IPS-20b (cell line): ENCODE measurements at regions not wholly inside any gene's neighbourhood (a gene's known extent, or its start where the extent isn't known, plus 50 kb on each side); places are given as distances from the start of the nearest gene placed in this dataset.

ENCODE experiments used
- H3K27ac ChIP-seq: one replicate; pipeline ENCODE4 v1.5.1; 2013; ENCODE audit warnings: low read length
- H3K27me3 ChIP-seq: 2 replicates; pipeline ENCODE4 v1.6.1; 2013; ENCODE audit warnings: mild to moderate bottlenecking, low read length, inconsistent platforms; ENCODE audit not compliant: insufficient read depth
- H3K36me3 ChIP-seq: 2 replicates; pipeline ENCODE4 v1.6.1; 2013; ENCODE audit warnings: low read depth, mild to moderate bottlenecking, inconsistent platforms, low read length, moderate library complexity; ENCODE audit not compliant: insufficient read depth
- H3K4me1 ChIP-seq: 2 replicates; pipeline ENCODE4 v1.6.1; 2013; ENCODE audit warnings: mild to moderate bottlenecking, control low read depth, inconsistent platforms, low read length, moderate library complexity; ENCODE audit not compliant: insufficient read depth
- H3K4me3 ChIP-seq: 2 replicates; pipeline ENCODE4 v1.5.1; 2013; ENCODE audit warnings: mild to moderate bottlenecking, low read length, inconsistent platforms
- H3K9ac ChIP-seq: 2 replicates; pipeline ENCODE4 v1.6.1; 2013; ENCODE audit warnings: low read depth, mild to moderate bottlenecking, inconsistent platforms, low read length, moderate library complexity
- H3K9me3 ChIP-seq: 2 replicates; pipeline ENCODE4 v1.6.1; 2013; ENCODE audit warnings: mild to moderate bottlenecking, low read depth, low read length, inconsistent platforms; ENCODE audit not compliant: insufficient read depth

DNA sequence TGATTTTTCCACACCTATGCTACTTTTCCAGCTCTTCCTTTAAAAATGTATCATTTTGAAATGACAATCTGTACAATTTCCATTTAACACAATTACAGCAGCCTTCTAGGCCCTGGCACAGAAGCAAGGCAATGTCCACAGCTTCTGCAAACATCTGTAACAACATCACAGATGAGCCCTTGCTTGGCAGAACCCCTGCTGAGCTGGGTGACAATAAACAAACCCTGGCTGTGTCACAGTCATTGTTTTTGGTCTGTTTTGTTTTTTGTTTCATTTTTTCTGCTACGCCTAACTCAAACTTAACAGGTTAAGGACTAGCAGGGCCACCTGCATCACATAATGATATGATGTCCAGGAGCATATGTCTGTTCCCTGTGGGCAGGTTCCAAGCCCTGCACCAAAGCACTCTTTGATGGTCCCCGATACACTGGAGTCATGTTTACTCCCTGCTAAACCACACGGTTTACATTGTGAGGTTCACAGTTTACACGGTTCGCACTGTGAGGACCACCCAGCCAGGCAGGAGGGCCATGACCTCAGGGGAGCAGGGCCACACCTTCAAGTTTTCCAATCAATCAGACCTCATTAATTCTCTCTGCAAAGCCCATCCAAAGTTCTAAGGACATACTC lies 186.8 kb upstream of the CHRNA7 start:
- Histone ChIP-seq H3K9me3 (no peaks in the 10 kb centered on the region), H3K4me3 (no peak overlapping the region), H3K4me1 (no peaks in the 10 kb centered on the region), H3K36me3 (no peaks in the 10 kb centered on the region), H3K9ac (no peak overlapping the region), H3K27me3 (no peaks in the 10 kb centered on the region), H3K27ac (no peak overlapping the region)

DNA sequence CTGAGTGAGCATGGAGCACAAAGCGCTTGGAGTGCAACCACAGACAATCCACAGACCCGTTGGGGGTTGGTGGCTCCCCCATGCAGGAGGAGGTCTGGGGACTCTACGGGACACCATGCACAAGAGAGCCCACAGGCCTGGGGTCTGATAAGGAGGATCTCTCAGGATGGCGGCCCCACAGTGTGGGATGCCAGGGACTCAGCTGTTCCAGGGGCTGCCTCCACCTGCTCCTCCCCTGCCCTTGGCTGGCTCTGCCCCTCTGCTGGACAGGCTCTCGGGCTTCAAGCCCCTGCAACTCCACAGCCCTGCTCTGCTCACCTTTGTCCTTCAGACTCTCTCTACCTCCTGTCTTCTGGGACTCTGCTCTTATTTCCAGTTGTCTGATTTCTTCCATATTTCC lies 184.5 kb upstream of the CHRNA7 start:
- Histone ChIP-seq H3K4me3 (no peak overlapping the region), H3K36me3 (no peaks in the 10 kb centered on the region), H3K9ac (no peak overlapping the region), H3K27ac (no peak overlapping the region), H3K4me1 (no peaks in the 10 kb centered on the region), H3K9me3 (no peaks in the 10 kb centered on the region), H3K27me3 (no peaks in the 10 kb centered on the region)

DNA sequence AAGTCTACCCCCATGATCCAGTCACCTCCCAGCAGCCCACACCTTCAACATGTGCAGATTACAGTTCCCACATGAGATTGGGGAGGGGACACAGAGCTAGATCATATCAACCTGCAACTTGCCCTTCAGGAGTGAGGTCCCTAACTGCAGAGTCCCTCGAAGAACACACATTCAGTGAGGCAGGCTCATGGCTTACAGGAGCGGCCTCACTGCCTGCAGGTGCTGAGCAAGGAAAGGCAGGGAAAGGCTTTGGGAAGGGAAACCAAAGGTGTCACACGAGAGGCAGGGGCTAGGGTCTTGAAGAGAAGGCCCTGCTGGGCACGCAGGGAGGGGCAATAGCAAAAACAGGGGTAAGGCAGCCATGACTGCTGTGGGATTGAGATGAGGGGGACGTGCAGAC lies 182.4 kb upstream of the CHRNA7 start:
- no peak overlapping the region for H3K27ac ChIP-seq
- H3K9me3 ChIP-seq, result peaks cover 5% of the 10 kb centered on the region; the same call in 1 of the 2 replicates
- H3K4me3 ChIP-seq, result no peak overlapping the region
- H3K4me1 ChIP-seq, result no peaks in the 10 kb centered on the region
- H3K9ac ChIP-seq, result no peak overlapping the region
- no peaks in the 10 kb centered on the region for H3K36me3 ChIP-seq
- H3K27me3 ChIP-seq, result no peaks in the 10 kb centered on the region

DNA sequence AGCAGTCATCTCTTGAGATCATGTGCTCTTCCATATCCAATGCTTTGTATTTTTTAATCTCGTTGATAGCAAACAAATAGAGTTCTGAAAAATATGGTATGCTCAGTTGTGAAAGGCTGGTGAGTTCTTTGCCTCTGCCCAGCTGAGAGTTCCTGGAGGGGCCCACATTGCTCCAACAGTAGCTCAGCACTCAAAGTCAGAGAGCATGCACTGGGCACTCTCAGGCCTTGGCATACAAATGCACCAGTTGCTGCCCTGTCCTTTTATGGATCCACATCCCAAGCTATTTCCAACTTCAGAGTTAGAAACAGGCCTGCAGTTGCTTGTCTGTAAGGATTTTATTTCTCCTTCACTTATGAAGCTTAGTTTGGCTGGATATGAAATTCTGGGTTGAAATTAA lies 181.7 kb upstream of the CHRNA7 start:
- H3K9me3 ChIP-seq, result peaks cover 5% of the 10 kb centered on the region; the same call in 1 of the 2 replicates
- H3K27me3 ChIP-seq, result no peaks in the 10 kb centered on the region
- H3K4me3 ChIP-seq, result no peak overlapping the region
- H3K27ac ChIP-seq, result no peak overlapping the region
- H3K4me1 ChIP-seq, result no peaks in the 10 kb centered on the region
- no peak overlapping the region for H3K9ac ChIP-seq
- H3K36me3 ChIP-seq, result no peaks in the 10 kb centered on the region

DNA sequence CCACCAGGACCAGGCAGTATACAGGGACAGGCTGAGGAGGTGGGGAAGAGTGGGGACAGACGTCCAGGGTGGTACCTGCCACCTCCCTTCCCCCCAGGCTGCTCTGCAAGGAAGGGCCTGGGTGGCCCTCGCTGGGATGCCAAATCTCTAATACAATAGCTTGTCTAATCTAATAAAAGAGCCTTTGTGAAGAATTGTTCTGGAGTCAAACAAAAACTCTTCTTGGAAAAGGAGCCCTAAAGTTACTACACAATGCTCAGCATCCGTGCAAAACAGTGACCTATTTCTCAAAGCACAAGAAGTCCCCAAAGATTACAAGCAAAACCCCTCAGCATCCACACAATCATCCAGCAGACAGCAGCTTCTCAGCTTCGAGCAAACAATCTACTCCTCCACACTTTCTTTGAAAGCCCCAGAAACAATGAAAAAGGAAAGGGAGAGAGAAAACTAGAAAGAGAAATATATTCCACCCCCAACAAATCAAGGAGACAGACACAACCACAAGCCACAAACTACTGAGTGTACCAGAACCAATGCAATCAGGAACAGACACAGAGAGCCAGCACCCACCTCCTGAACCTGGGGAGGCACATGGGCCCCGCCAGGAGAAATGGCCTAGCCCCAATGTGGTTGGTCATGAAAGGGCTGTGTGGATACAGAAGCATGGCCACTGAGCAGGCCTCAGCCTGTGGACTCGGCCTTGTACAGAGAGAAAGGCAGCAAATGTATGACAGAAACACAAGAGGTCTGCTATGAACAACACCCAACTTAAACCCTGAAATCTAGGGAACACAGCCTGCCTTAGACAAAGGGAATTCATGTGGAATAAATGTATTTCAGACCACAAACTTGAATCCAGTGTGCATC lies 177.1 kb upstream of the CHRNA7 start:
- H3K9me3 ChIP-seq, result peaks cover 5% of the 10 kb centered on the region; the same call in 1 of the 2 replicates

DNA sequence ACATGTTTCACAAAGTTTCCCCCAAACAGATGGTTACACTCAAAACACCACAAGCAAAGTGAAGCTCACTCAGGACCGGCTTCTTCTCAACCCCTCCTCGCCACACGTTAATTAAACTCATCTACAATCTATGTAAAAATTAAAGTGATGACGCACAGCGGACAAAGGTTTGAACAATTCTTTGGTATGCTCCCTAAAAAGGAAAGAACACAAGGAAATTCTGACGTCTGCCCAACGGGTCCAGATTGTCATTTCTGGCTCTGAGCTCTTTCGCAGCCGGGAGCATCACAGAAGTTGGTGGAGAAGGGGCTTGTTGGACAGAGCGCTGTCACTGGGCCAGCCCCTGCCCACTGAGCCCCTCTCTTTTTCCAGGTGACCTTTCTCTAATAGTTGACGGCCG lies 173.7 kb upstream of the CHRNA7 start:
- Histone ChIP-seq H3K36me3 (no peaks in the 10 kb centered on the region), H3K9me3 (no peaks in the 10 kb centered on the region), H3K9ac (no peak overlapping the region), H3K27ac (no peak overlapping the region), H3K4me3 (no peak overlapping the region), H3K27me3 (no peaks in the 10 kb centered on the region), H3K4me1 (peaks cover 4% of the 10 kb centered on the region; the same call in 1 of the 2 replicates)

More for the DNA sequence above, 177.1 kb upstream of the CHRNA7 start:
- Histone ChIP-seq H3K27me3 (no peaks in the 10 kb centered on the region), H3K36me3 (no peaks in the 10 kb centered on the region), H3K27ac (no peak overlapping the region), H3K9ac (no peak overlapping the region; the same call in 1 of the 2 replicates), H3K4me1 (peaks cover 4% of the 10 kb centered on the region; the same call in 1 of the 2 replicates), H3K4me3 (no peak overlapping the region)

DNA sequence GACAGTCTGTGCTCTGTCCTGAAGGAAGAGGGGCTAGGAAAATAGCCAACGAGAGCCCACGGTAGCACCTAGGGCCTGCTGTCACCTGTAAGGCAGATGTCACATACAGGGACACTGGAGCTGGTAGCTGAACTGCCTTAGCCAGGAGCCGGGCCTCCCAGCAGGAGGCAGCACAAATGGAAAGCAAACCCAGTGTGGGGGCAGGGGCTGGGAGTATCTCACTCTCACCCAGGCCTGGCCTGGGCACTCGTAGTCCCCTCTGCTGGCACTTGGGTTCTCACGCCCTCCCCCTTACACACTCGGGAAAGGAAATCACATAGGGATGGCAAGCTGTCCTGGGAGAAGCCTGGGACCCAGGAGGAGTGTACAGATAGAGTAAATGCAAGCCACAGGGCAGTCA lies 173.1 kb upstream of the CHRNA7 start:
- Histone ChIP-seq H3K4me1 (peaks cover 4% of the 10 kb centered on the region; the same call in 1 of the 2 replicates), H3K36me3 (no peaks in the 10 kb centered on the region), H3K9ac (no peak overlapping the region), H3K27ac (no peak overlapping the region), H3K9me3 (no peaks in the 10 kb centered on the region), H3K27me3 (no peaks in the 10 kb centered on the region), H3K4me3 (no peak overlapping the region)

DNA sequence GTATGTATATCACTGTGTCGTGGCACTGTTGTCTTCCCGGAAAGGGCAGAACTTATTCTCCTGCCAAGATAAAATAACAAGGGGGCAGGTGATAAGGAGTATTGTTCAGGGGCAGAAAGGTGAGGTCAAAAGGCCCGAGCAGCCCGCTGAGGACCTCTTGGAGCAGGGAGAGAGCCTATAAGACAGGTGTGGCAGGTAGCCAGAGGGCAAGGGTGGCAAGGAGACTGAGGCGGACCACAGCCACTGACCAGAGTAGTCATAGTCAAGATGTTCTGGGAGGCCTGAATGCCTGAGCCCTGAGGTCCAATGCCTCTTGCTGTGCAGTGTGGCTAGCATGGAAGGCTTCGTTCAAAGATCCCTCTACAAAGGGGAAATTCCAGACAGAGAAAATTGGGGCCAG lies 172.3 kb upstream of the CHRNA7 start:
- no peaks in the 10 kb centered on the region for H3K27me3 ChIP-seq
- no peaks in the 10 kb centered on the region for H3K36me3 ChIP-seq
- peaks cover 4% of the 10 kb centered on the region; the same call in 1 of the 2 replicates for H3K4me1 ChIP-seq
- H3K9me3 ChIP-seq, result 0 out of 2 replicates have a peak, but pooled peaks cover 2% of the 10 kb centered on the region
- no peak overlapping the region for H3K4me3 ChIP-seq
- H3K9ac ChIP-seq, result no peak overlapping the region
- H3K27ac ChIP-seq, result no peak overlapping the region

DNA sequence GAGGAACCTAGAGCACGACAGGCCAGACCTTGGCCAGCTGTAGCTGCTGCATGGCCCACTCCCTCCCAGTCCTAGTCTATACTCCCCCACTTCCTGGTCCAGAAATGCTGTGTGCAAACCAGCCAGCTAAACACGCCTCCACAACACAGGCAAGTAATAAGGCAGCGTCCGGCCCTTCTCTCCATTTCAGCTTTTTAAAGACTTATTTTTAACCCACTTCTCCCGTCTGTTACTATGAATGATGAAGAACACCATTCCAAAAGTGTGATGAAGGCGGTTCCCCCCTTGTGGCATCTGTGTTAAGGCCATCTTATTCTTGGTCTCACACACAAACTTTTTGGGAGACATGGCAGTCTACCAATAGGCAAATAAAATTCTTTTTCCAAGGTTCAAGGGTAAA lies 164.1 kb upstream of the CHRNA7 start:
- H3K27ac ChIP-seq, result no peak overlapping the region
- no peak overlapping the region for H3K4me3 ChIP-seq
- peaks cover 8% of the 10 kb centered on the region for H3K9me3 ChIP-seq
- H3K9ac ChIP-seq, result no peak overlapping the region
- no peaks in the 10 kb centered on the region; the same call in 1 of the 2 replicates for H3K4me1 ChIP-seq
- H3K36me3 ChIP-seq, result no peaks in the 10 kb centered on the region
- peaks cover 19% of the 10 kb centered on the region for H3K27me3 ChIP-seq

DNA sequence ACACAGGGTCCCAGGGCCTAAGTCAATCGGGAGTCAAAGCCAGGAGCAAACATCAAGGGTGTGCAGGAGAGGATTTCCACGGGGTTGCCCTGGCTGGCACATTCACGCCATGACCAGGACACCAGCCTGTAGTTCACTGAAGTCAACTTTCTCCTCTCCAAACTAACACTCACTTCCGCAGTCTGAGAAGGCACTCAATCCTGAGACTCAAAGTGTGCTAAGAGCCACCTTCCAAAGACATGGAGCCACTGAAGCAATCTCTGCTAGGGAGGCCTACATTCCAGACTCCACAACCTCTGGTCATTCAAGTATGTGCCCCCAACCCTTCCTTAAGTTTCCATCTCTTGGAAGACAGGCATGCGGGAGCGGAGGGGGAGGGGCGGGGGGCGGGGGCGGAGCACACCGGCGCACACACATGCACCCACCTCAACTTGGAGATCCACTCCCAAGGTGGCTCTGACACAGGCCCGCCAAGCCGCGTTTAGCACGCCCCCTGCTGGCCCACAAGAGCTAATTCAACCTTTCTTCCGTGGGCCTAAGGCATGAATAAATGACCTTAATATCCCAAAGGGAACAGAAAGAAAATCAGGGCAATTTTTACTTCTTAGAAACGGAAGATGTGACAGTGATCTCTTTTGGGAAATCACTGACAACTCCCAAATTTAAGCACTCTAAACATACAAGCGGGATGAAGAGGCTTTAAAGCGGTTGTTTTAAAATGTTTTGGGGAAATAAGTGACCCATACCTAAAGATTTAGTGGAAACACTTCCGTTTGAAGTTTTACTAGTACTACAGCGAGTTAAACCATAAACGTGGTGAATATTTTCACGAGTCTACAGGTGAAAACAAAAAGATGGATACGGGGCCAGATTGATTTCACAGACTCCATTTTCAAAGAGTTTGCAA lies 162.5 kb upstream of the CHRNA7 start:
- Histone ChIP-seq H3K9me3 (peaks cover 8% of the 10 kb centered on the region), H3K4me3 (no peak overlapping the region), H3K9ac (no peak overlapping the region)

DNA sequence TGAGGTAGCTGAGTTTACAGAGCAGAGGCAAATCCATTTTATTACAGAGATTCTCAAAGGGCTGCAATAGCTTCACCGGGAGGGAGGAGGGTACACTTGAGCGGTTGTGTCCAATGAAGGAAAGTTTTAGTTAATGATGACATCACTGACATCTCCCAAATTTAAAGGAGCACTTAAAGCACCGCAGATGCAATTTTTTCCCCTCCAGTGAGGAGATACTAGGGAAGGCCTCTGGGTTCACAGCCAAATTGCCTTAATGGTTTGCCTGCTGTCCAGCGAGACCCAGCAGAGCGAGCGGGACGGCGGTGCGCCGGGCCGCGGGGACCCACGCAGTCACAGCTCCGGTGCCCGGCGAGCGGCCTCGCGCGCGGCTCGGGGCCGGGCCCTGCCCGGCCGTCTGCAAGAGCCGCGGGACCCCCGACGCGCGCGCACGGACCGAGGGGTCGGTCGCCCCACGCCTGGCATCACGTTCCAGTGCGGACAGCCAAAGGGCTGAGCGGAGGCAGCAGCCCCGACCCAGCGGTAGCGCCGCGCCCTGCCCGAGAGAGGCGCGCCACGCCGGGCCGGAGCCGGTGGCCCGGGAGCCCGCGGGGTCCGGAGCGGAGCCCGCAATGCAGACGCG lies 160.5 kb upstream of the CHRNA7 start:
- no peaks in the 10 kb centered on the region for H3K9me3 ChIP-seq
- H3K4me3 ChIP-seq, result peak overlapping the region; percentile 67
- no peaks in the 10 kb centered on the region for H3K36me3 ChIP-seq
- no peak overlapping the region for H3K27ac ChIP-seq
- H3K4me1 ChIP-seq, result no peaks in the 10 kb centered on the region; the same call in 1 of the 2 replicates
- H3K9ac ChIP-seq, result no peak overlapping the region
- H3K27me3 ChIP-seq, result peaks cover 19% of the 10 kb centered on the region

More for the DNA sequence above, 162.5 kb upstream of the CHRNA7 start:
- Histone ChIP-seq H3K27me3 (peaks cover 19% of the 10 kb centered on the region), H3K36me3 (no peaks in the 10 kb centered on the region), H3K4me1 (no peaks in the 10 kb centered on the region; the same call in 1 of the 2 replicates), H3K27ac (no peak overlapping the region)
